ENCODE measurements at regions not wholly inside any gene's neighbourhood (a gene's known extent, or its start where the extent isn't known, plus 50 kb on each side); places are given as distances from the start of the nearest gene placed in this dataset.

DNA sequence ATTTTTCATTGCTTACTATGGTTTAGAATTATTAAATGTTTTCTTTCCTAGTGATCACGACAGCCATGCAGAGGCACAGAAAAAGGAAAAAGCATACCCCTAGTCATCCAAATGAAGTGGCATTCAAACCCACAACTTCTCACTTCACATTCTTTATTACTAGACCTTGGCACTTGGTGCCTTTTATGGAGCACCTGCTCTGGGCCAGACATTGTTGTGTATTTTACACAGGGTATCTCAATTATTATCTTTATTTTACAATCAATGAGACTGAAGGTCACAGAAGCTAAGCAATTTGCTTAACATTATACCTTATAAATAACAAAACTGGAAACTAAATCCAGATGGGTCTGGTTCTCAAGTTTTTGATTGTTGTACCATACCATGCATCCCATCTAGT lies 235.3 kb downstream of the LRATD1 start:
- DNase-seq (no peak), ATAC-seq (ENCODE audit: insufficient read depth, low read depth) (no peak)
- H4K20me1 ChIP-seq (ENCODE audit: insufficient read depth, low read length): no peaks in the 10 kb centered on the region
- no peaks in the 10 kb centered on the region for H3K36me3 ChIP-seq (ENCODE audit: insufficient read depth, low read length)
- no peaks in the 10 kb centered on the region for H3K9me3 ChIP-seq (ENCODE audit: insufficient read depth, low read length, severe bottlenecking)
- H3K4me2 ChIP-seq (ENCODE audit: insufficient read depth, low read length): no peak overlapping the region
- TF ChIP-seq EZH2 (IDR thresholded peaks at IDR 0.05; ENCODE audit: borderline replicate concordance, low read depth, low read length, severe bottlenecking): no peak
- TF ChIP-seq, protein P1, sequence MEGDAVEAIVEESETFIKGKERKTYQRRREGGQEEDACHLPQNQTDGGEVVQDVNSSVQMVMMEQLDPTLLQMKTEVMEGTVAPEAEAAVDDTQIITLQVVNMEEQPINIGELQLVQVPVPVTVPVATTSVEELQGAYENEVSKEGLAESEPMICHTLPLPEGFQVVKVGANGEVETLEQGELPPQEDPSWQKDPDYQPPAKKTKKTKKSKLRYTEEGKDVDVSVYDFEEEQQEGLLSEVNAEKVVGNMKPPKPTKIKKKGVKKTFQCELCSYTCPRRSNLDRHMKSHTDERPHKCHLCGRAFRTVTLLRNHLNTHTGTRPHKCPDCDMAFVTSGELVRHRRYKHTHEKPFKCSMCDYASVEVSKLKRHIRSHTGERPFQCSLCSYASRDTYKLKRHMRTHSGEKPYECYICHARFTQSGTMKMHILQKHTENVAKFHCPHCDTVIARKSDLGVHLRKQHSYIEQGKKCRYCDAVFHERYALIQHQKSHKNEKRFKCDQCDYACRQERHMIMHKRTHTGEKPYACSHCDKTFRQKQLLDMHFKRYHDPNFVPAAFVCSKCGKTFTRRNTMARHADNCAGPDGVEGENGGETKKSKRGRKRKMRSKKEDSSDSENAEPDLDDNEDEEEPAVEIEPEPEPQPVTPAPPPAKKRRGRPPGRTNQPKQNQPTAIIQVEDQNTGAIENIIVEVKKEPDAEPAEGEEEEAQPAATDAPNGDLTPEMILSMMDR (IDR thresholded peaks at IDR 0.05; ENCODE audit: borderline replicate concordance, extremely low read depth, low read length, poor library complexity, severe bottlenecking): no peak
- H3K9ac ChIP-seq (ENCODE audit: low read depth, low read length): no peak overlapping the region
- H3K4me1 ChIP-seq (ENCODE audit: insufficient read depth, low read length): no peaks in the 10 kb centered on the region
- H3K79me2 ChIP-seq (ENCODE audit: insufficient read depth, low read length): no peaks in the 10 kb centered on the region
- H3K4me3 ChIP-seq (ENCODE audit: low read depth in 1 of 2, low read length in 2 of 2): no peak overlapping the region
- no peak overlapping the region for H2AFZ ChIP-seq (ENCODE audit: low read depth, low read length)
- H3K27ac ChIP-seq (ENCODE audit: low read length): no peak overlapping the region
- no peaks in the 10 kb centered on the region for H3K27me3 ChIP-seq (ENCODE audit: insufficient read depth, low read length, poor library complexity)

DNA sequence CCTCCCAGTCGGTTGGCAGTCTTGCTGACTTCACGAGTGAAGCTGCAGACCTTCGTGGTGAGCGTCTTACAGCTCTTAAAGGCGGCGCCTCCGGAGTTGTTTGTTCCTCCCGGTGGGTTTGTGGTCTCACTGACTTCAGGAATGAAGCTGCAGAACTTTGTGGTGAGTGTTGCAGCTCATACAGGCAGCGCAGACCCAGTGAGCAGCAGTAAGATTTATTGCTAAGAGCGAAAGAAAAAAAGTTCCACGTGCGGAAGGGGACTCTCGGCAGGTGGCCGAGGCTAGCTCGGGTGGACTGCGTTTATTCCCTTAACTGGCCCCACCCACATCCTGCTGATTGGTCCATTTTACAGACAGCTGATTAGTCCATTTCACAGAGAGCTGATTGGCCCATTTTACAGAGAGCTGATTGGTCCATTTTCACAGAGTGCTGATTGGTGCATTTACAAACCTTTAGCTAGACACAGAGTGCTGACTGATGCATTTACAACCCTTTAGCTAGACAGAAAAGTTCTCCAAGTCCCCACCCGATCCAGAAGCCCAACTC lies 240.3 kb downstream of the LRATD1 start:
- Histone ChIP-seq H3K4me2 (ENCODE audit: insufficient read depth, low read length) (no peak overlapping the region), H3K79me2 (ENCODE audit: insufficient read depth, low read length) (no peaks in the 10 kb centered on the region), H3K27me3 (ENCODE audit: insufficient read depth, low read length, poor library complexity) (no peaks in the 10 kb centered on the region), H3K9ac (ENCODE audit: low read depth, low read length) (no peak overlapping the region), H2AFZ (ENCODE audit: low read depth, low read length) (no peak overlapping the region), H4K20me1 (ENCODE audit: insufficient read depth, low read length) (no peaks in the 10 kb centered on the region), H3K9me3 (ENCODE audit: insufficient read depth, low read length, severe bottlenecking) (no peaks in the 10 kb centered on the region), H3K36me3 (ENCODE audit: insufficient read depth, low read length) (no peaks in the 10 kb centered on the region), H3K27ac (ENCODE audit: low read length) (no peak overlapping the region), H3K4me3 (ENCODE audit: low read depth in 1 of 2, low read length in 2 of 2) (no peak overlapping the region), H3K4me1 (ENCODE audit: insufficient read depth, low read length) (no peaks in the 10 kb centered on the region)
- ATAC-seq (ENCODE audit: insufficient read depth, low read depth) (no peak), DNase-seq (no peak)
- TF ChIP-seq EZH2 (IDR thresholded peaks at IDR 0.05; ENCODE audit: borderline replicate concordance, low read depth, low read length, severe bottlenecking): no peak
- TF ChIP-seq, protein P1 (IDR thresholded peaks at IDR 0.05; ENCODE audit: borderline replicate concordance, extremely low read depth, low read length, poor library complexity, severe bottlenecking): no peak

DNA sequence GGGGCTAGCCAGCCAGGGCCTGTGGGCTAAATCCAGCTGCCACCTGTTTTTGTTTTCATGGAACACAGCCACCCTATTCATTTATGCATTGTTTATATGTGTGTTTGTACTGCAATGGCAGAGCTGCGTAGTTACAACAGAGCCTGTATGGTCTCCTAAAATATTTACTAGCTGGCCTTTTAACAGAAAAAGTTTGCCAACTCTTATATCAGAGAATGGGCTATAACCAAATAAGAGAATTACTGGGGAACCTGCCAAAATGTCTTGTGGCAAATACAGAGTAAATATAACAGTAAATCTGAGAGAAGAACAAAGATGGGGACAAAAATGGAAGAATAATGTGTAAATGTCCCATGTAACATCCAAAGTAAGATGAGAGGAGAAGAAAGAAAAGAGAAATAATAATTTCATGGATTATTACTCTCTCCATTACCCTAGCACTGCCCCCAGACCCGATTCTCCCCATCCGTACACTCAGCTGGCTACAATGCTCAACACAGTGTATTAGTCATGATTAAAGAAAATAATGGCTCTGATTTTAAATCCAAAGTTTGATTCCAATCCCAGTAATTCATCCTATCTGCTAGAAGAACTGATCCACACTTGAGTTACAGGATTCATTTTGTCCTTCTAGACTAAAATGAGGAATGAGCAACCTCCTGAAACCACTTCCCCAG lies 249.3 kb downstream of the LRATD1 start:
- no peaks in the 10 kb centered on the region for H3K79me2 ChIP-seq (ENCODE audit: insufficient read depth, low read length)
- no peaks in the 10 kb centered on the region for H3K9me3 ChIP-seq (ENCODE audit: insufficient read depth, low read length, severe bottlenecking)
- H3K4me2 ChIP-seq (ENCODE audit: insufficient read depth, low read length): no peak overlapping the region
- H4K20me1 ChIP-seq (ENCODE audit: insufficient read depth, low read length): no peaks in the 10 kb centered on the region
- no peak overlapping the region for H3K9ac ChIP-seq (ENCODE audit: low read depth, low read length)
- H3K27ac ChIP-seq (ENCODE audit: low read length): no peak overlapping the region
- H3K4me3 ChIP-seq (ENCODE audit: low read depth in 1 of 2, low read length in 2 of 2): no peak overlapping the region
- no peaks in the 10 kb centered on the region for H3K4me1 ChIP-seq (ENCODE audit: insufficient read depth, low read length)
- no peaks in the 10 kb centered on the region for H3K27me3 ChIP-seq (ENCODE audit: insufficient read depth, low read length, poor library complexity)
- no peak overlapping the region for H2AFZ ChIP-seq (ENCODE audit: low read depth, low read length)
- no peak for TF ChIP-seq EZH2 (IDR thresholded peaks at IDR 0.05; ENCODE audit: borderline replicate concordance, low read depth, low read length, severe bottlenecking)
- TF ChIP-seq, protein P1 (IDR thresholded peaks at IDR 0.05; ENCODE audit: borderline replicate concordance, extremely low read depth, low read length, poor library complexity, severe bottlenecking): no peak
- ATAC-seq (ENCODE audit: insufficient read depth, low read depth): no peak
- no peak for DNase-seq
- no peaks in the 10 kb centered on the region for H3K36me3 ChIP-seq (ENCODE audit: insufficient read depth, low read length)
